ENCODE measurements at regions not wholly inside any gene's neighbourhood (a gene's known extent, or its start where the extent isn't known, plus 50 kb on each side); places are given as distances from the start of the nearest gene placed in this dataset.
"Not testable (repeated sequence)": the region's sequence is repeated elsewhere in the genome, so short reads cannot be mapped to it uniquely, and the experiment has no call there.

DNA sequence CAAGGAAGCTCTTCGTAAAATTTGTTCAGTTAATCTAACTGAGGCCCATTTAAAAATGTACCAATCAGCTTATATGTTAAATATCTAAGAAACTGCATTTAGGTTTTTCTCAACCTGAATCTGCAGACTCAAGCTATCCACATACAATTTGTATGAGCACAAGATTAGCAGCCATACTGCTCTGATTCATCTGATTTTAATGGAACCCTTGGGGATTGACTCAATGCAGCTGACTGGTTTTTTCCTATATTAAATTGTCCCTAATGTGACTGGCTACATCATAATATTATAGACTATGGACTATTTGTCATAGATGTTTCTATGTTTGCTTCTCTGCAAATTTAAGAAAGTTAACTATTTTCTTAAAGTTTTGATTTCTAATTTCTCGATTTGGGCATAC lies 451.0 kb upstream of the TUSC1 start:
- H3K4me3 ChIP-seq (ENCODE audit: low read depth, poor library complexity, severe bottlenecking) = no peak overlapping the region
- TF ChIP-seq, protein P1, sequence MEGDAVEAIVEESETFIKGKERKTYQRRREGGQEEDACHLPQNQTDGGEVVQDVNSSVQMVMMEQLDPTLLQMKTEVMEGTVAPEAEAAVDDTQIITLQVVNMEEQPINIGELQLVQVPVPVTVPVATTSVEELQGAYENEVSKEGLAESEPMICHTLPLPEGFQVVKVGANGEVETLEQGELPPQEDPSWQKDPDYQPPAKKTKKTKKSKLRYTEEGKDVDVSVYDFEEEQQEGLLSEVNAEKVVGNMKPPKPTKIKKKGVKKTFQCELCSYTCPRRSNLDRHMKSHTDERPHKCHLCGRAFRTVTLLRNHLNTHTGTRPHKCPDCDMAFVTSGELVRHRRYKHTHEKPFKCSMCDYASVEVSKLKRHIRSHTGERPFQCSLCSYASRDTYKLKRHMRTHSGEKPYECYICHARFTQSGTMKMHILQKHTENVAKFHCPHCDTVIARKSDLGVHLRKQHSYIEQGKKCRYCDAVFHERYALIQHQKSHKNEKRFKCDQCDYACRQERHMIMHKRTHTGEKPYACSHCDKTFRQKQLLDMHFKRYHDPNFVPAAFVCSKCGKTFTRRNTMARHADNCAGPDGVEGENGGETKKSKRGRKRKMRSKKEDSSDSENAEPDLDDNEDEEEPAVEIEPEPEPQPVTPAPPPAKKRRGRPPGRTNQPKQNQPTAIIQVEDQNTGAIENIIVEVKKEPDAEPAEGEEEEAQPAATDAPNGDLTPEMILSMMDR (IDR thresholded peaks at IDR 0.05) = no peak
- no peak for TF ChIP-seq POLR2A (IDR thresholded peaks at IDR 0.05)
- DNase-seq (ENCODE audit: low spot score in 2 of 2) = no peak
- intact Hi-C loops (cut with DNase I; ENCODE audit: low total_unique reads) = no loop called here
- WGBS, 2 donors = 85 to 87% methylated on average over 2 of the region's 2 CpGs

DNA sequence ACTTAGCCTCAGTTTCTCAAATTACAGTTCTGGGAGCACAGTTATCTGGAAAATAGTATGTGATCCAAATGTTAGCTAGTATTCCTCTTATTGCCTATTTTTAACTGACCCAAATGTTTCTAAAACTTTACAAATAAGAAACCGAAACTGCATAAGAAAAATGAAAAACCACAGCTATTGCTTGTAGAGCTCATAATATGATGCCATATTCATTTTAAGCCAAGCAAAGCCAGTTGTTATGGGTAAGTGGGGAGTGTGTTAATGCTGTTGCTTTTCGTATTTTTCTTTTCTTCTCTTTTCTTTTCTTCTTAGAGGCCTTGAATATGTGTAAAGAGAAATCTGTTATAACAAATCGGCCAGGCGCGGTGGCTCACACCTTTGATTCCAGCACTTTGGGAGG lies 447.4 kb upstream of the TUSC1 start:
- no peak overlapping the region for H3K4me3 ChIP-seq (ENCODE audit: low read depth, poor library complexity, severe bottlenecking)
- no peak for TF ChIP-seq POLR2A (IDR thresholded peaks at IDR 0.05)
- TF ChIP-seq, protein P1 (IDR thresholded peaks at IDR 0.05) = no peak
- DNase-seq (ENCODE audit: low spot score in 2 of 2) = no peak
- 83 to 93% methylated on average over 5 of the region's 5 CpGs for WGBS, 2 donors
- intact Hi-C loops (cut with DNase I; ENCODE audit: low total_unique reads) = no loop called here

- DNase-seq (ENCODE audit: low spot score in 2 of 2); H3K4me3 ChIP-seq (ENCODE audit: low read depth, poor library complexity, severe bottlenecking); intact Hi-C loops (cut with DNase I; ENCODE audit: low total_unique reads): not testable (repeated sequence)
- 45 to 62% methylated on average over 2 of the region's 2 CpGs for WGBS, 2 donors
These were observed 437.8 kb upstream of the TUSC1 start for GRCh38 chr9:26116085-26116484.

- TF ChIP-seq, protein P1 (IDR thresholded peaks at IDR 0.05) = no peak
- TF ChIP-seq POLR2A (IDR thresholded peaks at IDR 0.05) = no peak
- DNase-seq (ENCODE audit: low spot score in 2 of 2) = no peak
- no peak overlapping the region for H3K4me3 ChIP-seq (ENCODE audit: low read depth, poor library complexity, severe bottlenecking)
- 88 to 89% methylated on average over 2 of the region's 2 CpGs for WGBS, 2 donors
- intact Hi-C loops (cut with DNase I; ENCODE audit: low total_unique reads) = no loop called here
These were observed 434.5 kb upstream of the TUSC1 start for GRCh38 chr9:26112724-26113123.

DNA sequence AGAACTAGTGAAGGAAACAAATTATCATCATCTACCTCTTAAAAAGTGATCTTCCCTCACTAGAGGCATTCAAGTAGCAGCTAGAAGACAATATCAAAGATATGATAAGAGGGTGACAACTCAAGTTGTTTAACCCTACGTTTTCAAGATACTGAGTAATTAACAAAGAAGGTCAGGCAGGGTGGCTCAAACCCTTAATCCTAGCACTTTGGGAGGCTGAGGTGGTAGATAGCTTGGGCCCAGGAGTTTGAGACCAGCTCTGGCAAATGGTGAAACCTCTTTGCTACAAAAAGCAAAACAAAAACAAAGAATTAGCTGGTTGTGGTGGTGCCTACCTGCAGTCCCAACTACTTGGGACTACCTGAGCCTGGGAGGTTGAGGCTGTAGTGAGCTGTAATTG lies 408.2 kb upstream of the TUSC1 start:
- 52 to 57% methylated on average over 1 of the region's 1 CpG for WGBS, 2 donors
- no peak overlapping the region for H3K4me3 ChIP-seq (ENCODE audit: low read depth, poor library complexity, severe bottlenecking)
- intact Hi-C loops (cut with DNase I; ENCODE audit: low total_unique reads) = no loop called here
- no peak for DNase-seq (ENCODE audit: low spot score in 2 of 2)
- TF ChIP-seq POLR2A (IDR thresholded peaks at IDR 0.05) = no peak
- TF ChIP-seq, protein P1 (IDR thresholded peaks at IDR 0.05) = no peak

- 72 to 83% methylated on average over 5 of the region's 5 CpGs for WGBS, 2 donors
- intact Hi-C loops (cut with DNase I; ENCODE audit: low total_unique reads) = no loop called here
- TF ChIP-seq, protein P1 (IDR thresholded peaks at IDR 0.05) = no peak
- no peak for TF ChIP-seq POLR2A (IDR thresholded peaks at IDR 0.05)
- no peak for DNase-seq (ENCODE audit: low spot score in 2 of 2)
- H3K4me3 ChIP-seq (ENCODE audit: low read depth, poor library complexity, severe bottlenecking) = no peak overlapping the region
These were observed 403.6 kb upstream of the TUSC1 start for GRCh38 chr9:26081847-26082246.

All from lower leg skin (tissue), 4 donors.